ENCODE measurements at regions not wholly inside any gene's neighbourhood (a gene's known extent, or its start where the extent isn't known, plus 50 kb on each side); places are given as distances from the start of the nearest gene placed in this dataset.
"Not testable (repeated sequence)": the region's sequence is repeated elsewhere in the genome, so short reads cannot be mapped to it uniquely, and the experiment has no call there.

DNA sequence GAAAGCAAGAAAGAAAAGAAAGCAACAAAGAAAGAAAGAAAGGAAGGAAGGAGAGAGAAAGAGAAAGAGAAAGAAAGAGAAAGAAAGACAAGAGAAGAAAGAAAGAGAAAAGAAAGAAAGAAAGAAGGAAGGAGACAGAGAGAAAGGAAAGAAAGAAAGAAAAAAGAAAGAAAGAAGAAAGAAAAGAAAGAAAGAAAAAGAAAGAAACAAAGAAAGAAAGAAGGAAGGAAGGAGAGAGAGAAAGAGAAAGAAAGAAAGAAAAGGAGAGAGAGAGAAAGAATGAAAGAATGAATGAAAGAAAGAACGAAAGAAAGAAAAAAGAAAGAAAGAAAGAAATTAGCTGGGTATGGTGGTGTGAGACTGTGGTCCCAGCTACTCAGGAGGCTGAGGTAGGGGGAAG lies 400.1 kb upstream of the MDGA2 start:
- DNase-seq (ENCODE audit: low read depth in 2 of 2): no peak

DNA sequence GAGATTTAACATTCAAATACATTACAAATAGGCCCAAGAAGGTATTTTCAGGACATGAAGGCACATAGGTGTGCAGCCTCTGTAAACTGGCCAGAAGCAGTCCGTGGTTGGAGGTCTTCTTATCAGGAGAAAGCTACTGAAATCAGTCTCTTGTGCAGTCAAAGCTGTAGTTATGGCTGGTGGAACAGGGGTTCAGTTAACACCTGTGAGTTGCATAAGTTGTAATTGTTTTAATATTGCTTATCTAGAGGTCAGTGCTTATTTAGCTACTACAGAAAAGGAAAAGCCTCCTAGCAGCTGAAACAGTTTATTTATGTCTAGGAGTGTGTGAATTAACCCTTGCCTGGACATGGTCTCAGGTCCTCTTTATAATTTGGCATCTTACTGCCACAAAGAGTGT lies 377.6 kb upstream of the MDGA2 start:
- DNase-seq (ENCODE audit: low read depth in 2 of 2): no peak

GRCh38 chr14:48035836-48036235 lies 360.4 kb upstream of the MDGA2 start:
- DNase-seq (ENCODE audit: low read depth in 2 of 2): no peak

GRCh38 chr14:48027115-48027514 lies 351.7 kb upstream of the MDGA2 start:
- DNase-seq (ENCODE audit: low read depth in 2 of 2): no peak

DNA sequence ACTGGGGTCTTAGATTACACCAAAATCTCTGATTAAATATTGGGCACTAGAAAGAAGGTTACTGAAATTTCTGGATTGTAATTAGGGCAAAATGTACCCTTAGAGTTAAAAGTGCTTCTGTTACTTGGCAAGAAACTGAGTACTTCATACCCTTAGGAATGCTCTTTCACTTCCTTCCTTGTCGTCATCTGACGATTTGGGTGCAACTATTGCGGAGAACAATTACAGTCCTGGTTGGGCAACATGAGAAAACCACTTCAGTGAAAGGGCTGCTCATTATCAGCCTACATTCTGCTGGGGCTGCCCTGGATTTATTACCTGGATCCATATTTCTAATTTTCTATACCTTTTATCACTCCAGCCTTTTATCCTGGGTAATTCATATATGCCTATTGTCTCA lies 348.5 kb upstream of the MDGA2 start:
- DNase-seq (ENCODE audit: low read depth in 2 of 2): no peak

- not testable (repeated sequence) for DNase-seq (ENCODE audit: low read depth in 2 of 2)
Measured at GRCh38 chr14:48011484-48011883, 336.1 kb upstream of the MDGA2 start.

DNA sequence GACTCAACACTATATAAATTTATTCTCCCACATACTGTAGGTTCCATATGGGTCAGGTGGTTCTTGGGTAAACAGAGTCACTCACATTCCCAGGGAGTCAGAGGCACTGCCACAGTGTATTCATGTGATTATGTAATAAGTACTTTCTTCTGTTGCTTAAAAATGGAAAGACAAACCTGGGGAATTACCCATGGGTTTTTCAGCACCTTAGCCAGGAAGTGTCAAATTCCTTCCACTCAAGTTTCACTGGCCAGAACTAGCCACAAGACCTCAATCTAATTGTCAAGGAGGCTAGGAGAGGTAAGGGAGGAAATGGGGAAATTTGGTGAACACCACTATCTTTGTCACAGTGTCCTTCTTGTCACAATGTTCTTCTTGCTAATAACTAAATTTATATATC lies 333.2 kb upstream of the MDGA2 start:
- no peak for DNase-seq (ENCODE audit: low read depth in 2 of 2)

GRCh38 chr14:48005986-48006385 lies 330.6 kb upstream of the MDGA2 start:
- DNase-seq (ENCODE audit: low read depth in 2 of 2): no peak

GRCh38 chr14:47993883-47994282 lies 318.5 kb upstream of the MDGA2 start:
- DNase-seq (ENCODE audit: low read depth in 2 of 2): no peak

- no peak for DNase-seq (ENCODE audit: low read depth in 2 of 2)
Measured at GRCh38 chr14:47988175-47988574, 312.8 kb upstream of the MDGA2 start.

GRCh38 chr14:47978871-47979270 lies 303.5 kb upstream of the MDGA2 start:
- DNase-seq (ENCODE audit: low read depth in 2 of 2): no peak

DNA sequence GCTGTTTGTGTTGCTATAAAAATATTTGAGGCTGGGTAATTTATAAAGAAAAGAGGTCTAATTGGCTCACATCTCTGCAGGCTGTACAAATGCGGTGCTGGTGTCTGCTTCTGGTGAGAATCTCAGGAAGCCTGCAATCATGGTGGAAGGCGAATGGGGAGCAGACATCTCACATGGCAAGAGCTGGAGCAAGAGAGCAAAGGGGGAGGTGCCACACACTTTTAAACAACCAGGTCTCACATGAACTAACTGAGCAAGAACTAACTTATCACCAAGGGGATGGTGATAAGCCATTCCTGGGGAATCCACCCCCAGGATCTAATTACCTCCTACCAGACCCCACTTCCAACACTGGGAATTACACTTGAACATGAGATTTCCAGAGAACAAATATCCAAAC lies 300.7 kb upstream of the MDGA2 start:
- no peak for DNase-seq (ENCODE audit: low read depth in 2 of 2)

- no peak for DNase-seq (ENCODE audit: low read depth in 2 of 2)
Measured at GRCh38 chr14:47966076-47966810, 290.8 kb upstream of the MDGA2 start.

DNA sequence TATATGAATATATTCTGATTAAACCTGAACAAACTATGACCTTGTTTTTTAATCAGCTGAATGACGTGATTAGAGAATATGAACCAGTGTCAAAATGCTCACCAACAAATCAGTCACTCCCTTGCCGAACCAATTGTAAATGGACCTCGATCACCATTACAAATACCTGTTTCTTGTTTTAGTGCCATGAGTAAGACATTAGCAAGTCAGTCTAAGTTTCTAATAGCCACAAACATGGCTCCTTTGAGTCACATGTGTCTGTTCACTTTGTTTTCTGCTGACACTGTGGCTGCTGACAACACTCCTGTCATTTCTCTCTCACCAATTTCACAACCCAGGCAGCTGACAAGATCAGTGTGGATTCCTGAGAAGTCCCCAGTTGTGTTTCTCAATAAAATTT lies 286.2 kb upstream of the MDGA2 start:
- DNase-seq (ENCODE audit: low read depth in 2 of 2): no peak

GRCh38 chr14:47959740-47960139 lies 284.3 kb upstream of the MDGA2 start:
- DNase-seq (ENCODE audit: low read depth in 2 of 2): no peak

DNA sequence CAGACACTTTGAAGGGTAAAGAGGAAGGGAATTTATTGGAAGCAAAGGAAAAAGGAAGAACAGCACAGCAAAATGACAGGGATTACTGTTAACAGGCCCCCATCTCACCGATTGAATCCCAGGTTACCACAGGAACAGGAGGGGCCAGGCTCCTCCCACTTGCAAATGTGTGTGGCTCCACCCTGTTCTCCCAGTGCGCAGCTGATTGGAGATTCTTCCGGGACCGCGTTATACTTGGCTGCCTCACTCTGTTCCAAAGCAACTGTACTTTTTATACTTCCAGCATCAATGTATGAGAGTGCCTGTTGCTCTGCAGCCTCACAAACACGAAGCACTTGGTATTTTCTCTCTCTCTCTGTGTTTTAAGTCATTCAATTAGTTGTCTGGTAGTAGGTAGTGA lies 273.6 kb upstream of the MDGA2 start:
- no peak for DNase-seq (ENCODE audit: low read depth in 2 of 2)

- DNase-seq (ENCODE audit: low read depth in 2 of 2): no peak
Measured at GRCh38 chr14:47935332-47935731, 259.9 kb upstream of the MDGA2 start.

GRCh38 chr14:47929334-47929733 lies 253.9 kb upstream of the MDGA2 start:
- DNase-seq (ENCODE audit: low read depth in 2 of 2): no peak

- DNase-seq (ENCODE audit: low read depth in 2 of 2): no peak
Measured at GRCh38 chr14:47921133-47921532, 245.7 kb upstream of the MDGA2 start.

GRCh38 chr14:47919997-47920396 lies 244.6 kb upstream of the MDGA2 start:
- no peak for DNase-seq (ENCODE audit: low read depth in 2 of 2)

GRCh38 chr14:47919334-47919846 lies 244.0 kb upstream of the MDGA2 start:
- DNase-seq (ENCODE audit: low read depth in 2 of 2): no peak

DNA sequence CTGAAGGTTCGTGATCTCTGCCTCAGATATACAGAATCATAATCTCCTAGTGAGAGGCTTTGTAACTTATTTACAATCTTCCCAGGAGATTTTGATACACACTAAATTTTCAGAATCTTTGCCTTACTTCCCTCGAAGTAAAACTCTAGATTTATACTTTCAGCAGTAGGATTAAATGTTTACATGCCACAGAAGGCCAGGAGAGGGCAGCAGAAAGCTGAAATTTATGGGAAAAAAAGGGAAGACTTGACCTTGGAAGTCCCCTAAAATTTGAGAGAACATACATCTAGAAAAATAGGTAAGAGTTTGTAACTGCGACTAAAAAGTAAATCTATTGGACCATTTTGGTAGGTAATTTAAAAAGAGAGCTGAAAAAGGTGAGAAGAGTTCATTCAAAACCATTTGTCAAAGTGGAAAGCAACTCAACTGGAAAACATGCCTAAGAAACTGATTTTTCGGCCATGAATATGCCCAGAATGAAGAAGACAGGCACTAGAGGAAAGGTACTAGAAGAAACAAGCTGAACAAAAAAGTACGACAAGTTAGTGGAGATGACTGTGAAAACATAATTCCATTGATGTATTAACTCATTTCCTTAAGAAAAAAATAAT lies 242.0 kb upstream of the MDGA2 start:
- no peak for DNase-seq (ENCODE audit: low read depth in 2 of 2)

GRCh38 chr14:47901141-47901540 lies 225.7 kb upstream of the MDGA2 start:
- DNase-seq (ENCODE audit: low read depth in 2 of 2): not testable (repeated sequence)

- no peak for DNase-seq (ENCODE audit: low read depth in 2 of 2)
Measured at GRCh38 chr14:47899685-47900084, 224.3 kb upstream of the MDGA2 start.
